ENCODE measurements at regions not wholly inside any gene's neighbourhood (a gene's known extent, or its start where the extent isn't known, plus 50 kb on each side); places are given as distances from the start of the nearest gene placed in this dataset.

- TF ChIP-seq POLR2AphosphoS5 (IDR thresholded peaks at IDR 0.05; ENCODE audit: insufficient read depth in 1 of 2, low read depth in 1 of 2) (no peak), CTCF (IDR thresholded peaks at IDR 0.05) (no peak), POLR2A (IDR thresholded peaks at IDR 0.05) (no peak)
Observed at GRCh38 chr10:61225939-61226338, 227.2 kb downstream of the TMEM26 start.

Data from vagina (tissue), 2 donors.